IMR-90 (cell line): ENCODE measurements at regions not wholly inside any gene's neighbourhood (a gene's known extent, or its start where the extent isn't known, plus 50 kb on each side); places are given as distances from the start of the nearest gene placed in this dataset.

ENCODE experiments used
- ATAC-seq: fragments of 200-7000 bp; cut with Tn5 transposase; 2 replicates; pipeline ENCODE4 v1.9.1; 2020; ENCODE audit warnings: low read depth, mild to moderate bottlenecking, moderate library complexity
- BruUV-seq: library from RNA; stranded (reverse); fragments of 400-500 nt; replicated peaks from 2 replicates; lab custom pipeline; 2021; lab: Mats Ljungman, UMichigan
- CTCF ChIA-PET: fragments of 300-600 bp; formaldehyde crosslinking; extraction: SDS; loops from one replicate; lab custom pipeline; 2021; ENCODE audit warnings: antibody characterized with exemption; lab: Yijun Ruan, JAX
- POLR2A ChIA-PET: fragments of 300-600 bp; sonication (Branson Sonifier 250); formaldehyde crosslinking; loops from one replicate; lab custom pipeline; 2022; ENCODE audit warnings: antibody characterized with exemption; ENCODE audit not compliant: unreplicated experiment; lab: Charles Lee
- DNase-seq: peaks from one replicate; pipeline ENCODE4 v3.0.0; 2013
- H2AFZ ChIP-seq: replicated peaks from 2 replicates; pipeline ENCODE3; 2013; ENCODE audit warnings: low read length, mild to moderate bottlenecking; ENCODE audit not compliant: poor library complexity
- H2AK5ac ChIP-seq: 2 replicates; pipeline ENCODE4 v1.6.1; 2013; ENCODE audit warnings: low read depth, low read length, inconsistent platforms
- H2AK9ac ChIP-seq: replicated peaks from 2 replicates; pipeline ENCODE3; 2013; ENCODE audit warnings: mild to moderate bottlenecking, low read depth, low read length, moderate library complexity; ENCODE audit not compliant: poor library complexity
- H2BK120ac ChIP-seq: 2 replicates; pipeline ENCODE4 v1.6.1; 2013; ENCODE audit warnings: low read depth, low read length, inconsistent platforms
- H2BK15ac ChIP-seq: 3 replicates; pipeline ENCODE4 v1.6.1; 2013; ENCODE audit warnings: low read depth, low read length, inconsistent platforms
- H2BK20ac ChIP-seq: 2 replicates; pipeline ENCODE4 v1.6.1; 2013; ENCODE audit warnings: low read depth, mild to moderate bottlenecking, inconsistent platforms, low read length, moderate library complexity
- H2BK5ac ChIP-seq: 2 replicates; pipeline ENCODE4 v1.6.1; 2013; ENCODE audit warnings: mild to moderate bottlenecking, low read depth, low read length, inconsistent platforms; ENCODE audit not compliant: poor library complexity, severe bottlenecking
- H3K14ac ChIP-seq: replicated peaks from 2 replicates; pipeline ENCODE4 v1.6.1; 2013; ENCODE audit warnings: low read depth, low read length, inconsistent platforms
- H3K18ac ChIP-seq: 2 replicates; pipeline ENCODE4 v1.6.1; 2013; ENCODE audit warnings: low read depth, low read length, control low read depth
- H3K23ac ChIP-seq: 2 replicates; pipeline ENCODE4 v1.6.1; 2013; ENCODE audit warnings: low read depth, low read length, inconsistent platforms
- H3K27ac ChIP-seq: 2 replicates; pipeline ENCODE4 v1.5.1; 2013; ENCODE audit warnings: mild to moderate bottlenecking, control low read depth, low read length; ENCODE audit not compliant: insufficient read depth
- H3K27me3 ChIP-seq: 2 replicates; pipeline ENCODE4 v1.6.1; 2013; ENCODE audit warnings: low read length; ENCODE audit not compliant: control insufficient read depth, insufficient read depth
- H3K36me3 ChIP-seq: 2 replicates; pipeline ENCODE4 v1.6.1; 2013; ENCODE audit warnings: low read length, mixed read lengths; ENCODE audit not compliant: control insufficient read depth, insufficient read depth
- H3K4ac ChIP-seq: 2 replicates; pipeline ENCODE4 v1.6.1; 2013; ENCODE audit warnings: low read depth, low read length, inconsistent platforms
- H3K4me1 ChIP-seq: 2 replicates; pipeline ENCODE4 v1.6.1; 2013; ENCODE audit warnings: low read length, mixed read lengths; ENCODE audit not compliant: control insufficient read depth, insufficient read depth
- H3K4me2 ChIP-seq: 2 replicates; pipeline ENCODE4 v1.6.1; 2013; ENCODE audit warnings: low read depth, mild to moderate bottlenecking, control low read depth, low read length, moderate library complexity
- H3K4me3 ChIP-seq: 2 replicates; pipeline ENCODE4 v1.5.1; 2013; ENCODE audit warnings: low read depth, mild to moderate bottlenecking, control low read depth, low read length, moderate library complexity; ENCODE audit not compliant: insufficient read depth
- H3K56ac ChIP-seq: 2 replicates; pipeline ENCODE4 v1.6.1; 2013; ENCODE audit warnings: low read length, inconsistent platforms; ENCODE audit not compliant: insufficient read depth; ENCODE audit errors: extremely low read depth
- H3K79me1 ChIP-seq, 2 experiments: 2 replicates each; pipeline ENCODE4 v1.6.1; 2013; ENCODE audit warnings: low read length in 2 of 2, inconsistent platforms in 1 of 2, low read depth in 1 of 2
- H3K9ac ChIP-seq: 2 replicates; pipeline ENCODE4 v1.6.1; 2013; ENCODE audit warnings: low read depth, low read length, control low read depth
- H3K9me1 ChIP-seq: 2 replicates; pipeline ENCODE4 v1.6.1; 2013; ENCODE audit warnings: low read length, inconsistent platforms; ENCODE audit not compliant: insufficient read depth
- H3K9me3 ChIP-seq: 2 replicates; pipeline ENCODE4 v1.6.1; 2013; ENCODE audit warnings: low read length; ENCODE audit not compliant: control insufficient read depth, insufficient read depth
- H4K20me1 ChIP-seq: 2 replicates; pipeline ENCODE4 v1.6.1; 2013; ENCODE audit warnings: low read length, inconsistent platforms; ENCODE audit not compliant: insufficient read depth
- H4K5ac ChIP-seq: 2 replicates; pipeline ENCODE4 v1.6.1; 2013; ENCODE audit warnings: mild to moderate bottlenecking, low read depth, low read length, control low read depth
- H4K8ac ChIP-seq, 2 experiments: 2 replicates each; pipeline ENCODE4 v1.6.1; 2013; ENCODE audit warnings: low read depth in 2 of 2, low read length in 2 of 2, control low read depth in 1 of 2, inconsistent platforms in 1 of 2
- H4K91ac ChIP-seq: 2 replicates; pipeline ENCODE4 v1.6.1; 2013; ENCODE audit warnings: low read depth, low read length, inconsistent platforms; ENCODE audit not compliant: insufficient read depth
- BHLHE40 ChIP-seq: fragments of 150-350 bp; IDR thresholded peaks from 2 replicates; pipeline ENCODE4 v1.6.1; 2016; ENCODE audit warnings: mild to moderate bottlenecking, low read depth, low read length
- CEBPB ChIP-seq: IDR thresholded peaks from 2 replicates; pipeline ENCODE4 v1.6.1; 2012; ENCODE audit warnings: low read depth, low read length, improper control_type of control experiment
- CHD1 ChIP-seq: IDR thresholded peaks from 2 replicates; pipeline ENCODE4 v1.6.1; 2012; ENCODE audit warnings: low read depth, low read length, improper control_type of control experiment
- FOS ChIP-seq: fragments of 150-350 bp; IDR thresholded peaks from 2 replicates; pipeline ENCODE4 v1.6.1; 2016; ENCODE audit warnings: low read depth, low read length
- MAFK ChIP-seq: IDR thresholded peaks from 2 replicates; pipeline ENCODE4 v1.6.1; 2012; ENCODE audit warnings: low read depth, low read length, improper control_type of control experiment
- MAZ ChIP-seq: IDR thresholded peaks from 2 replicates; pipeline ENCODE4 v1.6.1; 2012; ENCODE audit warnings: low read depth, mild to moderate bottlenecking, low read length, improper control_type of control experiment, moderate library complexity, borderline replicate concordance
- MXI1 ChIP-seq: IDR thresholded peaks from 2 replicates; pipeline ENCODE4 v1.6.1; 2012; ENCODE audit warnings: low read depth, mild to moderate bottlenecking, low read length, moderate library complexity, borderline replicate concordance
- NFE2L2 ChIP-seq: fragments of 150-350 bp; IDR thresholded peaks from 2 replicates; pipeline ENCODE4 v1.6.1; 2016; ENCODE audit warnings: low read depth, mild to moderate bottlenecking, low read length
- POLR2A ChIP-seq: IDR thresholded peaks from 2 replicates; pipeline ENCODE4 v1.6.1; 2012; ENCODE audit warnings: mild to moderate bottlenecking, low read depth, low read length
- RAD21 ChIP-seq: IDR thresholded peaks from 2 replicates; pipeline ENCODE4 v1.6.1; 2012; ENCODE audit warnings: low read length, improper control_type of control experiment
- RCOR1 ChIP-seq: IDR thresholded peaks from 2 replicates; pipeline ENCODE4 v1.6.1; 2012; ENCODE audit warnings: mild to moderate bottlenecking, low read length, improper control_type of control experiment; ENCODE audit not compliant: insufficient replicate concordance
- RFX5 ChIP-seq: IDR thresholded peaks from 2 replicates; pipeline ENCODE4 v1.8.0; 2012; ENCODE audit warnings: low read depth, mild to moderate bottlenecking, low read length, moderate library complexity
- SMC3 ChIP-seq: fragments of 150-350 bp; IDR thresholded peaks from 2 replicates; pipeline ENCODE4 v1.6.1; 2016; ENCODE audit warnings: low read depth, mild to moderate bottlenecking, antibody characterized with exemption, low read length, moderate library complexity
- WGBS, 2 experiments: methylation state at CpG; one replicate each; pipeline versions ENCODE4 v1.1.5 to v1.1.7; 2013; ENCODE audit warnings: missing lambda C conversion rate in 2 of 2; ENCODE audit not compliant: insufficient read length in 1 of 2; ENCODE audit errors: extremely low coverage in 2 of 2; 5-methylcytosine and 5-hydroxymethylcytosine counted together
- dilution Hi-C: fragments of 300-500 bp; cut with HindIII; formaldehyde crosslinking; loops from one replicate; pipeline ENCODE4 v1.14.3; 2018; ENCODE audit warnings: low sequenced_read_pairs; ENCODE audit not compliant: unreplicated experiment
- in situ Hi-C: fragments of 300-500 bp; cut with MboI; formaldehyde crosslinking; loops from 3 replicates; pipeline ENCODE4 v1.14.3; 2019; ENCODE audit warnings: low sequenced_read_pairs, inconsistent platforms, mixed read lengths
- intact Hi-C: fragments of 100-400 bp; cut with micrococcal nuclease; formaldehyde crosslinking; loops from 2 replicates; pipeline ENCODE4 v1.10.0; 2022
- TF ChIP-seq, protein P1 (sequence below): conservative IDR thresholded peaks from 2 replicates; pipeline ENCODE4 v1.5.1; 2012; ENCODE audit warnings: mild to moderate bottlenecking, low read depth, low read length, improper control_type of control experiment
- TF ChIP-seq, protein P2 (sequence below): fragments of 150-350 bp; IDR thresholded peaks from 2 replicates; pipeline ENCODE4 v1.6.1; 2017; ENCODE audit warnings: mild to moderate bottlenecking, antibody characterized with exemption, low read length, low read depth
- TF ChIP-seq, protein P3 (sequence below): fragments of 150-350 bp; IDR thresholded peaks from 2 replicates; pipeline ENCODE4 v1.6.1; 2016; ENCODE audit warnings: low read depth, mild to moderate bottlenecking, low read length, moderate library complexity, borderline replicate concordance

DNA sequence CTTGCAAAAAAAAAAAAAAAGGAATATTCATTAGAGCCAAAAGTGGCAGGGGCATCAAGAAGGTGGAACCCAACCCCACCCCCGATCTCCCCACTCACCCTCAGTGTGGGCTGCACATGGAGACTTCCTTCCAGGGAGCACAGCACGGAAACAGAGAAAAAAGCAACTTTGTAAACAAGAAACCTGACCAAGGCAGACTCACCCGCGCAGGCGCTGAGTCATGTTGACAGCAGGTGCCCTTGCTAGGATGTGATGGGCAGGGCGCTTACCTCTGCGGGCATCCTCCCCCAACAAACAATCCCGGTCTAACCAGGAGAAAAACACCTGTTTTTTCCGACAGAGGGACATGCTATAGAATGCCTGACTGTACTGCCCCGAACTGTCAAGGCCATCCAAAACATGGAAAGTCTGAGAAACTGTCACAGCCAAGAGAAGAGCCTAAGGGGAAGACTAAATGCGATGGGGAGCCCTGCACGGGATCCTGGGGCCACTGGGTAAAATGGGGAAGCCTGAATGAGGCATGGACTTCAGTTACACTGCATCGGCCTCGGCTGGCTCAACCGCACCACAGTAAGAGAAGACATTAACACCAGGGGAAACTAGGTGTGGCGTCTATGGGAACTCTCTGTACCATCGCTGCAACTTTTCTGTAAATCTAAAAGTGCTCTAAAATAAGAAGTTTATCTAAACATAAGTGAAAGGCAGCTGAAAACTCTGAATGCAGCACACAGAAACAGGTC, 66.7 kb upstream of the GATA2 start:
- no peak for ATAC-seq
- Histone ChIP-seq H3K36me3 (no peaks in the 10 kb centered on the region), H2BK15ac (no peak overlapping the region), H2AK5ac (no peak overlapping the region), H3K79me1 (no peaks in the 10 kb centered on the region), H3K4me1 (no peaks in the 10 kb centered on the region), H2AK9ac (no peak overlapping the region), H2BK20ac (no peak overlapping the region), H3K27me3 (peaks cover 57% of the 10 kb centered on the region), H3K4me3 (no peak overlapping the region), H3K23ac (no peak overlapping the region), H3K4ac (no peak overlapping the region), H4K8ac (no peak overlapping the region), H2BK120ac (no peak overlapping the region), H4K5ac (no peak overlapping the region), H2BK5ac (no peak overlapping the region), H3K9ac (no peak overlapping the region), H3K9me1 (no peaks in the 10 kb centered on the region), H3K4me2 (no peak overlapping the region), H3K18ac (no peak overlapping the region), H4K20me1 (no peaks in the 10 kb centered on the region), H2AFZ (no peak overlapping the region), H4K91ac (no peak overlapping the region), H3K9me3 (no peaks in the 10 kb centered on the region; the same call in 1 of the 2 replicates), H3K14ac (no peak overlapping the region), H3K56ac (no peak overlapping the region), H3K27ac (no peak overlapping the region)
- intact Hi-C loops, result no loop called here
- 42% methylated on average over 5 of the region's 17 CpGs; no CpG with 5 or more reads in 1 of the 2 experiments for WGBS, 2 experiments
- TF ChIP-seq MXI1 (no peak), FOS (no peak), RCOR1 (no peak), CEBPB (no peak), RFX5 (no peak), MAFK (no peak), MAZ (no peak), BHLHE40 (no peak), SMC3 (no peak), POLR2A (no peak), CHD1 (no peak), NFE2L2 (no peak; the same call in 1 of the 2 replicates), RAD21 (no peak)
- TF ChIP-seq, protein P1, sequence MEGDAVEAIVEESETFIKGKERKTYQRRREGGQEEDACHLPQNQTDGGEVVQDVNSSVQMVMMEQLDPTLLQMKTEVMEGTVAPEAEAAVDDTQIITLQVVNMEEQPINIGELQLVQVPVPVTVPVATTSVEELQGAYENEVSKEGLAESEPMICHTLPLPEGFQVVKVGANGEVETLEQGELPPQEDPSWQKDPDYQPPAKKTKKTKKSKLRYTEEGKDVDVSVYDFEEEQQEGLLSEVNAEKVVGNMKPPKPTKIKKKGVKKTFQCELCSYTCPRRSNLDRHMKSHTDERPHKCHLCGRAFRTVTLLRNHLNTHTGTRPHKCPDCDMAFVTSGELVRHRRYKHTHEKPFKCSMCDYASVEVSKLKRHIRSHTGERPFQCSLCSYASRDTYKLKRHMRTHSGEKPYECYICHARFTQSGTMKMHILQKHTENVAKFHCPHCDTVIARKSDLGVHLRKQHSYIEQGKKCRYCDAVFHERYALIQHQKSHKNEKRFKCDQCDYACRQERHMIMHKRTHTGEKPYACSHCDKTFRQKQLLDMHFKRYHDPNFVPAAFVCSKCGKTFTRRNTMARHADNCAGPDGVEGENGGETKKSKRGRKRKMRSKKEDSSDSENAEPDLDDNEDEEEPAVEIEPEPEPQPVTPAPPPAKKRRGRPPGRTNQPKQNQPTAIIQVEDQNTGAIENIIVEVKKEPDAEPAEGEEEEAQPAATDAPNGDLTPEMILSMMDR, result no peak
- TF ChIP-seq, protein P2, sequence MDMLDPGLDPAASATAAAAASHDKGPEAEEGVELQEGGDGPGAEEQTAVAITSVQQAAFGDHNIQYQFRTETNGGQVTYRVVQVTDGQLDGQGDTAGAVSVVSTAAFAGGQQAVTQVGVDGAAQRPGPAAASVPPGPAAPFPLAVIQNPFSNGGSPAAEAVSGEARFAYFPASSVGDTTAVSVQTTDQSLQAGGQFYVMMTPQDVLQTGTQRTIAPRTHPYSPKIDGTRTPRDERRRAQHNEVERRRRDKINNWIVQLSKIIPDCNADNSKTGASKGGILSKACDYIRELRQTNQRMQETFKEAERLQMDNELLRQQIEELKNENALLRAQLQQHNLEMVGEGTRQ, result no peak
- TF ChIP-seq, protein P3, sequence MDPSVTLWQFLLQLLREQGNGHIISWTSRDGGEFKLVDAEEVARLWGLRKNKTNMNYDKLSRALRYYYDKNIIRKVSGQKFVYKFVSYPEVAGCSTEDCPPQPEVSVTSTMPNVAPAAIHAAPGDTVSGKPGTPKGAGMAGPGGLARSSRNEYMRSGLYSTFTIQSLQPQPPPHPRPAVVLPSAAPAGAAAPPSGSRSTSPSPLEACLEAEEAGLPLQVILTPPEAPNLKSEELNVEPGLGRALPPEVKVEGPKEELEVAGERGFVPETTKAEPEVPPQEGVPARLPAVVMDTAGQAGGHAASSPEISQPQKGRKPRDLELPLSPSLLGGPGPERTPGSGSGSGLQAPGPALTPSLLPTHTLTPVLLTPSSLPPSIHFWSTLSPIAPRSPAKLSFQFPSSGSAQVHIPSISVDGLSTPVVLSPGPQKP, result no peak
- POLR2A ChIA-PET, result no interaction called here
- CTCF ChIA-PET, result no interaction called here
- BruUV-seq, result no TSS peak
- in situ Hi-C loops, result no loop called here
- peak; percentile 17 for DNase-seq
- dilution Hi-C loops, result no loop called here
